Muscle of leg (tissue), 3 donors: ENCODE measurements at regions not wholly inside any gene's neighbourhood (a gene's known extent, or its start where the extent isn't known, plus 50 kb on each side); places are given as distances from the start of the nearest gene placed in this dataset.

Source experiments
- DNase-seq: peaks from one replicate; pipeline ENCODE4 v3.0.0; 2013
- H3K27ac ChIP-seq: one replicate; pipeline ENCODE4 v1.5.1; 2013; ENCODE audit warnings: mild to moderate bottlenecking, low read length, control low read depth
- H3K27me3 ChIP-seq: one replicate; pipeline ENCODE4 v1.6.1; 2013; ENCODE audit warnings: low read length; ENCODE audit not compliant: control insufficient read depth, insufficient read depth
- H3K36me3 ChIP-seq: one replicate; pipeline ENCODE4 v1.6.1; 2013; ENCODE audit warnings: low read length; ENCODE audit not compliant: control insufficient read depth, insufficient read depth
- H3K4me1 ChIP-seq: one replicate; pipeline ENCODE4 v1.6.1; 2013; ENCODE audit warnings: low read length; ENCODE audit not compliant: control insufficient read depth, insufficient read depth
- H3K4me3 ChIP-seq: one replicate; pipeline ENCODE4 v1.5.1; 2013; ENCODE audit warnings: low read length, control low read depth
- H3K9me3 ChIP-seq: replicated peaks from 2 replicates; pipeline ENCODE4 v1.6.1; 2013; ENCODE audit warnings: low read depth, low read length; ENCODE audit not compliant: control insufficient read depth
- WGBS: methylation state at CpG from one replicate; pipeline ENCODE4 v1.1.5; 2013; ENCODE audit warnings: missing lambda C conversion rate; ENCODE audit not compliant: insufficient coverage; 5-methylcytosine and 5-hydroxymethylcytosine counted together

DNA sequence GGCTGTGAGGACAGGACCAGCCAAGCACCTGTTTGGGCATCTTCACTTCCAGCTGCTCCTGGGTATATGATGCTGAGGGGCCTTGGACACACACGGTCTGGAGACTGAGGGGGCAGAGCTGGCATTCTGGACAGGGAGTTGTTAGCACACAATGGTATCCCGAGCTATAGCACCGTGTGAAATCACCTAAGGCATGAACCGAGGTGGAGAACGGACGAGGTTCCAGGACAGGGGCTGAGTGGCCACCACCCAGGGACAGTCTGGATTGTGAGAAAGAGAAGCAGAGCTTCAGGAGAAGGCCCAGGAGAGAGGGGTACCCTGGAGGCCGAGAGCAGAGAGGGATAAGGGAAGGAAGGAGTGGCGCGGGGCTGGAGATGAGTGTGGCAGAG is 571.8 kb downstream of the TCERG1L start:
- no peaks in the 10 kb centered on the region for H3K9me3 ChIP-seq
- 74% methylated on average over 9 of the region's 9 CpGs for WGBS
- peaks cover 4% of the 10 kb centered on the region for H3K27me3 ChIP-seq
- no peaks in the 10 kb centered on the region for H3K36me3 ChIP-seq
- H3K4me3 ChIP-seq, result no peak overlapping the region
- H3K4me1 ChIP-seq, result no peaks in the 10 kb centered on the region
- no peak overlapping the region for H3K27ac ChIP-seq
- no peak for DNase-seq

DNA sequence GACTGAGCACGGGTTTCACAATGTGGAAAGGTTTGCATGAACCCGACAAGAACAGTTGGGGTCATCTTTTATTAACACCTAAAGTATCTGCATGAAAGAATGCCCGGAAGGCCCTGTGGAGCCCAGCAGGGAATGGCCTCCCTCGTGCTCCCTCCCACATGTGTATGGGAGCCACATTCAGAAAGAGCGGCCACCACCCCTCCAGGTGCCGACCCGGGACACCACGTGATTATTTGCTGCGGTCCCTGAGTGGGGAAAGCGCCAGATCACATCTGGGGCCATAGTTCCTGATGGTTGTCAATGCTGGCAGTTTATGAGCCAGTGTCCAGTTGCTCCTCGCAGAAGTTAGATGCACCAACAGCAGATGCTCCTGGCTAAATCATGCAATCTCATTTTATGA is 571.4 kb downstream of the TCERG1L start:
- Histone ChIP-seq H3K27me3 (peaks cover 5% of the 10 kb centered on the region), H3K4me1 (no peaks in the 10 kb centered on the region), H3K27ac (no peak overlapping the region), H3K36me3 (no peaks in the 10 kb centered on the region), H3K4me3 (no peak overlapping the region), H3K9me3 (no peaks in the 10 kb centered on the region)
- DNase-seq, result no peak
- 77% methylated on average over 8 of the region's 11 CpGs for WGBS

DNA sequence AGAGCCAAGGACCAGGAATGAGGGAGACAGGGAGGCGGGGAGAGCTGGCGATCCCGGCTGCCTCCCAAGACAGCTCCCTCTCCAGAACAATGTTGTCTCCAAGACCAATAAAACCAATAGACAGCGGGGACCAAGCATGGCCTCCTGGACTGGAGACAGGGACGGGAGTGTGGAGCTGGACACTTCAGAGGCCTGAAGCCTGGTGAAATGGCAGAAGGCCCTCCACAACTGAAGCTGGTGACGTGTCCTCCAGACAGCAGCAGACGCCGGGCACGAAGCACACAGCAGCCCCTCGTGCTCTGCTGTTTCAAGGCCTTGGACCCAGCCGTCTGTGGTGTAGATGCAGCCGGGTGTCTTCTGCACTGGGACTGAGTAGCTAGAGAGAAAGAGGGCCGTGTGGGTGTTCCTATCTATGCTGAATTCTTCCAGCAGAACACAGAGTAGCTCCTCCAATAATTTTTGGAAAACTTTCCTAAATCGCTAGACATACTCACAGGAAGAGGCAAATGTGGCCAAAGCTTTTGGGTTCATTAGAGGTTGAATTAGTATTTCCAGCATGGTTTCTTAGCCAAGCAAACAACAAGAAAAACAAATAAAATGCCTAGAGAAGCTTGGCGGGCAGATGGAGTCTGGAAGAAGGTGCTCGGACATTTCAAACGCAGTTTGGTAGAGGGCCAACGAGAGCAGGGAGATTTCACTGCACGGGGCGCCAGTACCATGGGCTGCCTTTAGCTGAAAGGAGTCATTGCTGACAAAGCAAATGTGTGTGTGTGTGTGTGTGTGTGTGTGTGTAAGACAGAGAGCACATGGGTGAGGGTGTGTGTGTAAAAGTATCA is 570.4 kb downstream of the TCERG1L start:
- Histone ChIP-seq H3K4me1 (peaks cover 3% of the 10 kb centered on the region), H3K27ac (no peak overlapping the region), H3K9me3 (no peaks in the 10 kb centered on the region), H3K4me3 (no peak overlapping the region), H3K27me3 (peaks cover 6% of the 10 kb centered on the region), H3K36me3 (no peaks in the 10 kb centered on the region)
- 40% methylated on average over 13 of the region's 20 CpGs for WGBS
- DNase-seq, result peak; percentile 83

DNA sequence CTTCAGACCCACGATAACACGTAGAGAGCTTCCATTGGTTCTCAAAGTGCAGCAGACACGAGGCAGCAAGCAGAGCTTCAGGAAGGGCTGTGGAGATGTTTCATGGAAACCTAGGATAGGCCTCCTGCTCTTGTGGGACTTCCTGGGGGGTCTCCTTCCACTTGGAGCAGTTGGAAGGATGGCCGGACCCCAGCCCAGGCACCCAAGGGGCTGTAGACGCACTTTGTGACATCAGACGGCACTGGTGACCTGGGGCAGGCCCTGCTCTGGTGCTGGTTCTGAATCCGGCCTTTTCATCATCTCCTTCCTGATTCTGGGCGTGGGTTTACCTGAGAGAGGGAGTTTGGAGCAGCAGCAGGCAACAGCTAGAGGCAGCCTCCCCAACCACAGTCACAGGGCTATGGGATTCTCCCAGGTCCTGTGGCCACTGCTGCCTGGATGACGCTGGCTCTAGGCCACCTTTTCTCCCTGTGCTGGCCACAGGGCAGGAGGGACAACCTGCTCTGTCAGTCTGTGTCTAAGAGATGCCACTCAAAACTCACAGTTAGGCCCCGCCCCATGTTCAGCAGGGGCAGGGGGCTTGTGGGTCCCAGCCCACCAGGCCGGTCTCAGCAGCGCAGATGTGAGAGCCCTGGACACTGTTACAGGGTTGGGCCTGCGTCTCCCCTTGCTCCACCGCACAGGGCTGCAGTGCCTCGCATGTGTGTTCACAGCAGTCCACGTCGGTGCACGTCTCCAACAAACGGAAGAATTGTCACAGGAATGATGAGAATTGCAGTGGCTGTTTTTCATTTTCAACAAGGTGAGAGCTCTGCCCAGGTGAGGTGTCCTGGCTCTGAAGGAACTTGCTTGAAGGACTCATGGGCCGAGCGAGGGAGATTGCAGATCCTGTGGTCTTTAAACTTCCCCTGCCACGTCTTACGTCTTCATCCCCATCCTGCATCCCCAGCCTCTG is 569.3 kb downstream of the TCERG1L start:
- 80% methylated on average over 21 of the region's 23 CpGs for WGBS
- Histone ChIP-seq H3K27ac (no peak overlapping the region), H3K27me3 (peaks cover 6% of the 10 kb centered on the region), H3K4me3 (no peak overlapping the region), H3K36me3 (no peaks in the 10 kb centered on the region), H3K4me1 (peaks cover 3% of the 10 kb centered on the region), H3K9me3 (no peaks in the 10 kb centered on the region)
- peak; percentile 20 for DNase-seq

DNA sequence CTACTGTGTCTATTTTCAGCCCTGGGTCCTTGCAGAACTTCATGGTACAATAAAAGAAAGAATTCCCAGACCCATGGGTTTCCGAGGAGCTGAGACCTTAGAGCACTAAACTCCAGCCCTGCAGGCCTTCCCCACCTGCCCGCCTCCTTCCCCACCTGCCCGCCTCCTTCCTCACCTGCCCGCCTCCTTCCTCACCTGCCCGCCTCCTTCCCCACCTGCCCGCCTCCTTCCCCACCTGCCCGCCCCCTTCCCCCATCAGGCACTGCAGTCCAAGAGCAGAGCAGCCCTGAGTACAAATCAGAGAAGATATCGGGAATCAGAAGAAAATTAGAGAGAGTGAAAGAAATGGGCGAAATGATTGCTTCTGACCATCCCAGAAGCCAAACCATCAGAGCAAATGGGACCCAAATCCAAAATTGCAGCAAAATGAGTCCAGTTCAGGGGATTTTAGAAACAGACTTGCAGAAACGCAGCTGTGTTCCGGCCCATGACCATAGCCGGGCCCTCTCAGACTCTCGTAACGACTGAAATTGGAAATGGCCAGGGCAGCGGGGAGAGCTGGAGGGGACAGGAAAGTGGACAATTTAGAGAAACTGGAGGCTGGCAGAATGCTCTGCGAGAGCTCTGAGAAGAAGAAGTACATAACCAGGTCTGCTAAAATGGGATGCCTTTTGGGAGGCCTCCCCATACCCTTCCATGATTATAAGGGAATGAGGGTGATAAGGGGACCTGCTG is 568.4 kb downstream of the TCERG1L start:
- Histone ChIP-seq H3K9me3 (no peaks in the 10 kb centered on the region), H3K27ac (no peak overlapping the region), H3K4me3 (no peak overlapping the region), H3K27me3 (peaks cover 6% of the 10 kb centered on the region), H3K4me1 (peaks cover 3% of the 10 kb centered on the region), H3K36me3 (no peaks in the 10 kb centered on the region)
- DNase-seq, result no peak
- 64% methylated on average over 9 of the region's 16 CpGs for WGBS

DNA sequence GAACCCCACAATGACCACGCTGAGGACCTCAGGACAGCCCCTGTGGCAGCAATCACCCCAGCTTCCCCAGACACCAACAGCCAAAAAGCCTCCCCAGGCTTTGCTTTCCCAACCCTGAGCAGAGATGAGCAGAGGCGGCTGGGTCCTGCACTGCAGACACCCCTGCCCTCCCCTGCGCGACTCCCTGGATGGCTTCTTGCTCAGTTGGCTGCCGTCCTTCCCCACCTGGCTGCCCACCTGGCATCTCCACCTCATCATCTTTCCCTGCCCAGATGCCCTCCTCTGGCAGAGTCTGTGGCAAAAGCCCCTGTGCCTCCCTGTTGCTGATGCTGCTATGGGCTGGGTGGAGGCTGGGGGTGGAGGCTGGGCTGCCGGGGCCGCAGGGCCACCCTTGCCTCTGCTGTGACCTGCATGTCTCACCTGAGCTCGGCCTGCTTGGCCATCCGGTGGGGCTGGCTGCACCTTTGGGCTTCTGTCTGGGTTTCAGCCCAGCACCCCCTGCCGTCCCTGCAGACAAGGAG is 567.7 kb downstream of the TCERG1L start:
- WGBS, result 72% methylated on average over 8 of the region's 10 CpGs
- Histone ChIP-seq H3K27me3 (peaks cover 6% of the 10 kb centered on the region), H3K27ac (no peak overlapping the region), H3K9me3 (no peaks in the 10 kb centered on the region), H3K4me1 (peaks cover 3% of the 10 kb centered on the region), H3K36me3 (no peaks in the 10 kb centered on the region), H3K4me3 (no peak overlapping the region)
- DNase-seq, result no peak

DNA sequence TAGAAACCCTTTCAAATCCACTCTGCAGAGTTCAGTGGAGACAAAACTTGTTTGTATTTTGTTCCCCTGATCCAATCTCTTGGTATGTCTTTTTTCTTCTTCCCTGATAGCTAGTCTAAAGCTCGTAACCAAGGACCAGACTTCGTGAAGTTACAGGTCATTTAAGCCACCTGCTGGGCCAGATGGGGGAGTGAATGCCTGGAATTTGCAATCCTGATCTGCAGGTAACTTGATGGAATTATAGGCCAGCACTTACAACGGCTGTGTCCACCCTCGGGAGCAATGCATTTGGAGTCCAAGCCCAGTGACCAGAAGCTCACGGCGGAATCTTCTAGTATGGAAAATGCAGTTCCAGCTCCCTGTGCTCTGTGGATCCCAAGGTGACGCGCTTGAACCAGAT is 566.9 kb downstream of the TCERG1L start:
- no peaks in the 10 kb centered on the region for H3K9me3 ChIP-seq
- 36% methylated on average over 6 of the region's 8 CpGs for WGBS
- no peak overlapping the region for H3K4me3 ChIP-seq
- peaks cover 3% of the 10 kb centered on the region for H3K4me1 ChIP-seq
- peaks cover 6% of the 10 kb centered on the region for H3K27me3 ChIP-seq
- DNase-seq, result no peak
- H3K27ac ChIP-seq, result no peak overlapping the region
- H3K36me3 ChIP-seq, result no peaks in the 10 kb centered on the region

DNA sequence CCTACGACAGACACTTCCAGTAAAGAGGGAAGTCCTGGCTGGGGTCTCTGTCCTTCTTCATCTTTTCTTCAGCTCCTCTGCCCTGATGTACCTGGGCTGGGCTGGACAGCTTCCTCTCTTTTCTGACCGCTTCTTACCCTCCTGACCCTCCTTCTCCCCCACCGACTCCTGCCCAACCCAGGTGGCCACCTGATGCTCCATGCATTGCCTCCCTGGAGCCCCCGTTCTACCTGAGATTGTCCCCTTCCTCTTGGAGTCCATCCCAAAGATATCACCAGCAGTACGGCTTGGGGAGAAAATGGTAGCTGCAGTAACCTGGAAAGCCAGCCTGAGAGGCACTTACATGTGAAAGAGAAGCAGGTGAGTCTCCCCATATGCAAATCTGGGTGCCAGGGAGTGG is 566.3 kb downstream of the TCERG1L start:
- Histone ChIP-seq H3K9me3 (no peaks in the 10 kb centered on the region), H3K36me3 (no peaks in the 10 kb centered on the region), H3K27ac (no peak overlapping the region), H3K4me1 (peaks cover 3% of the 10 kb centered on the region), H3K4me3 (no peak overlapping the region), H3K27me3 (peaks cover 6% of the 10 kb centered on the region)
- no peak for DNase-seq
- whole genome bisulfite sequencing, result 38% methylated on average over 3 of the region's 5 CpGs

DNA sequence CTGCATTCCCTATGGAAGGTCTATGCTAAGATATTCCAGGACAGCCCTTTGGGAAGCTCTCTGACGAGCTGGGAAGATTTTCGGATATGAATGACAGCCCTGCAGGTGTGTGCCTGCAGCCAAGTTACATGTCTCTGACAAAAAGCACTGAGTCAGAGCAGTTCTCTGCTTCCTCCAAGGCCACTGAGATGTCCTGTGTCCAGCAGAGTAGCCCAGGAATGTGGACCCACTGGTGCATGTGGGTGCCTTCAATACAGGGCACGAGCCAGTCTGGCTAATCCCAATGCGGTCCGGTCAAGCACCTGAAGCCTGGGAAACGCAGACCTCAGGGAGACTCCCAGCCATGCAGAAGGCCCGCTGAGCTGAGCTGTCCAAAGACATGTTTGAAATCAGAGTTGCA is 565.7 kb downstream of the TCERG1L start:
- 59% methylated on average over 6 of the region's 7 CpGs for WGBS

More for the DNA sequence above, 565.7 kb downstream of the TCERG1L start:
- no peak for DNase-seq
- H3K4me1 ChIP-seq, result peaks cover 3% of the 10 kb centered on the region
- H3K4me3 ChIP-seq, result no peak overlapping the region
- peaks cover 6% of the 10 kb centered on the region for H3K27me3 ChIP-seq
- H3K9me3 ChIP-seq, result no peaks in the 10 kb centered on the region
- H3K36me3 ChIP-seq, result no peaks in the 10 kb centered on the region
- no peak overlapping the region for H3K27ac ChIP-seq
